ENCODE measurements at regions not wholly inside any gene's neighbourhood (a gene's known extent, or its start where the extent isn't known, plus 50 kb on each side); places are given as distances from the start of the nearest gene placed in this dataset.

GRCh38 chr20:63060057-63060991 lies 53.6 kb upstream of the BHLHE23 start:
- TF ChIP-seq CTCF (IDR thresholded peaks at IDR 0.05): no peak

GRCh38 chr20:63059684-63060056 lies 52.9 kb upstream of the BHLHE23 start:
- TF ChIP-seq CTCF (IDR thresholded peaks at IDR 0.05): no peak

- no peak for TF ChIP-seq CTCF (IDR thresholded peaks at IDR 0.05)
Measured at GRCh38 chr20:63058696-63059335, 52.1 kb upstream of the BHLHE23 start.

GRCh38 chr20:63057171-63058117 lies 50.7 kb upstream of the BHLHE23 start:
- TF ChIP-seq CTCF (IDR thresholded peaks at IDR 0.05): no peak

GRCh38 chr20:63056236-63057170 lies 49.7 kb upstream of the BHLHE23 start:
- peak; percentile 97 for TF ChIP-seq CTCF (IDR thresholded peaks at IDR 0.05)
